Chondrocyte (in vitro differentiated cells): ENCODE measurements at regions not wholly inside any gene's neighbourhood (a gene's known extent, or its start where the extent isn't known, plus 50 kb on each side); places are given as distances from the start of the nearest gene placed in this dataset.
"Not testable (repeated sequence)": the region's sequence is repeated elsewhere in the genome, so short reads cannot be mapped to it uniquely, and the experiment has no call there.

Source experiments
- DNase-seq: peaks from one replicate; pipeline ENCODE4 v3.0.0; 2021; ENCODE audit warnings: mixed read lengths, low spot score
- H3K27ac Mint-ChIP-seq: one replicate; pipeline ENCODE4 v1.8.0; 2021; ENCODE audit warnings: mild to moderate bottlenecking, moderate library complexity, mixed read lengths; ENCODE audit not compliant: unreplicated experiment
- H3K27me3 Mint-ChIP-seq: 2 replicates; pipeline ENCODE4 v1.8.0; 2021; ENCODE audit warnings: low read depth, mixed read lengths
- H3K36me3 Mint-ChIP-seq: 2 replicates; pipeline ENCODE4 v1.8.0; 2021; ENCODE audit warnings: low read depth, mixed read lengths
- H3K4me1 Mint-ChIP-seq: 2 replicates; pipeline ENCODE4 v1.8.0; 2021; ENCODE audit warnings: low read depth, mild to moderate bottlenecking, mixed read lengths
- H3K4me3 Mint-ChIP-seq: one replicate; pipeline ENCODE4 v1.8.0; 2021; ENCODE audit warnings: mild to moderate bottlenecking, moderate library complexity, mixed read lengths; ENCODE audit not compliant: unreplicated experiment
- H3K9me3 Mint-ChIP-seq: 2 replicates; pipeline ENCODE4 v1.8.0; 2021; ENCODE audit warnings: low read depth, mixed read lengths
- TF ChIP-seq, protein P1 (sequence below): fragments of 200-600 bp; sonication (generic); IDR thresholded peaks from 2 replicates; pipeline ENCODE4 v1.5.0; 2021; ENCODE audit warnings: antibody characterized with exemption, mild to moderate bottlenecking, moderate library complexity

DNA sequence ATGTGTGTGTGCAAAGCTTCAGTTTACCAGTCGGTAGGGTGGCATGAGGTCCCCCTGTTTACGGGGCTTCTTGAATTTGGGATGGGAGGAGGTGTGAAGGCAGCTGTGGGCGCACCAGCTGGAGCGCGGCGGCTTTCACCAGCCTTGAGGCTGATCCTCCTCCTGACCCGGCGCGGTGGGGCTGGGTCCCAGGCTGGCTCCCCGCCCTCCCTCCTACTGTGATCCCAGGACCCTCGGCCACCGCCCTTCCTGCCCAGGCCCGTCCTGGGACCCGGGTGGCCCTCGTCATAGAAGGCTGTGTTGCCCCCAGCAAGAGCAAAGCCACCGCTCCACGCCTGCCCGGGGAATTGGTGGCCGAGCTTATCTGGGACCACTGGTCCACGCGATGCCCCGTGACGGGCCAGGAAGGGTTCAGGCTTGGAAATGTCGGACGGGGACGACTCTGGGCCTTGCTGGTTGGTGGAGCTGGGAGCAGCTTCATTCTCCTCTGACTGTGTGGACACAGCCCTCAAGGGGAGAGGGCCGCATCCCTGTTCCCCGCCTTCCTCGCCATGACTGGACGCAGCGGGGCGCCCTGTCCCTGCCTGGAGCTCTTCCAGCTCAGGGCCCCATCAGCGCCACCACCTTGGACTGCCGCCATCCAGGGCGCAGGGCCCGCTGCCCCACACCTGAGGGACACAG is 271.1 kb upstream of the IRX1 start:
- no peaks in the 10 kb centered on the region for H3K36me3 Mint-ChIP-seq
- no peaks in the 10 kb centered on the region for H3K9me3 Mint-ChIP-seq
- no peak overlapping the region for H3K4me3 Mint-ChIP-seq
- no peak overlapping the region for H3K27ac Mint-ChIP-seq
- DNase-seq, result peak; percentile 91
- no peaks in the 10 kb centered on the region for H3K27me3 Mint-ChIP-seq
- TF ChIP-seq, protein P1, sequence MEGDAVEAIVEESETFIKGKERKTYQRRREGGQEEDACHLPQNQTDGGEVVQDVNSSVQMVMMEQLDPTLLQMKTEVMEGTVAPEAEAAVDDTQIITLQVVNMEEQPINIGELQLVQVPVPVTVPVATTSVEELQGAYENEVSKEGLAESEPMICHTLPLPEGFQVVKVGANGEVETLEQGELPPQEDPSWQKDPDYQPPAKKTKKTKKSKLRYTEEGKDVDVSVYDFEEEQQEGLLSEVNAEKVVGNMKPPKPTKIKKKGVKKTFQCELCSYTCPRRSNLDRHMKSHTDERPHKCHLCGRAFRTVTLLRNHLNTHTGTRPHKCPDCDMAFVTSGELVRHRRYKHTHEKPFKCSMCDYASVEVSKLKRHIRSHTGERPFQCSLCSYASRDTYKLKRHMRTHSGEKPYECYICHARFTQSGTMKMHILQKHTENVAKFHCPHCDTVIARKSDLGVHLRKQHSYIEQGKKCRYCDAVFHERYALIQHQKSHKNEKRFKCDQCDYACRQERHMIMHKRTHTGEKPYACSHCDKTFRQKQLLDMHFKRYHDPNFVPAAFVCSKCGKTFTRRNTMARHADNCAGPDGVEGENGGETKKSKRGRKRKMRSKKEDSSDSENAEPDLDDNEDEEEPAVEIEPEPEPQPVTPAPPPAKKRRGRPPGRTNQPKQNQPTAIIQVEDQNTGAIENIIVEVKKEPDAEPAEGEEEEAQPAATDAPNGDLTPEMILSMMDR, result no peak
- peaks cover 14% of the 10 kb centered on the region for H3K4me1 Mint-ChIP-seq

DNA sequence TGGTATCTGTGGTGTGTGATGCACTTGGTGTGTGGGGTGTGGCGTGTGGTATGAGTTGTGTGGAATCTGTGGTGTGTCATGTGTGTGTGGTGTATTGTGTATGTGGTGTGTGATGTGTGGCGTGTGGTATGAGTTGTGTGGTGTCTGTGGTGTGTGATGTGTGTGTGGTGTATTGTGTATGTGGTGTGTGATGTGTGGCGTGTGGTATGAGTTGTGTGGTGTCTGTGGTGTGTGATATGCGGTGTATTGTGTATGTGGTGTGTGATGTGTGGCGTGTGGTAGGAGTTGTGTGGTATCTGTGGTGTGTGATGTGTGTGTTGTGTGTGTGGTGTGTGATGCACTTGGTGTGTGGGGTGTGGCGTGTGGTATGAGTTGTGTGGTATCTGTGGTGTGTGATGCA is 271.7 kb upstream of the IRX1 start:
- not testable (repeated sequence) for H3K36me3 Mint-ChIP-seq, DNase-seq, H3K27ac Mint-ChIP-seq, H3K27me3 Mint-ChIP-seq, H3K4me3 Mint-ChIP-seq, H3K9me3 Mint-ChIP-seq
- H3K4me1 Mint-ChIP-seq, result peaks cover 14% of the 10 kb centered on the region

DNA sequence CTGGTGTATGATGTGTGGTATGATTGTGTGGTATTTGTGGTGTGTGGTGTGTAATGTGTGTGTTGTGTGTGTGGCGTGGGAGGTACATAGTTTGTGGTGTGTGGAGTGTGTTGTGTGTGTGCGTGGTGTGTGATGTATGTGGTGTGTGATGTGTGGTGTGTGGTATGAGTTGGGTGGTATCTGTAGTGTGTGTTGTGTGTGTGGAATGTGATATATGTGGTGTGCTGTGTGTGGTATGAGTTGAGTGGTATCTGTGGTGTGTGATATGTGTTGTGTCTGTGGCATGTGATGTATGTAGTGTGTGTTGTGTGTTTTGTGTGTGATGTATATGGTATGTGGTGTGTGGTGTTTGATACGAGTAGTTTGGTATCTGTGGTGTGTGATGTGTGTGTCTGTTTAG is 272.5 kb upstream of the IRX1 start:
- TF ChIP-seq, protein P1, result no peak
- H3K4me3 Mint-ChIP-seq, result no peak overlapping the region
- H3K27ac Mint-ChIP-seq, result no peak overlapping the region
- peaks cover 14% of the 10 kb centered on the region for H3K4me1 Mint-ChIP-seq
- no peaks in the 10 kb centered on the region for H3K9me3 Mint-ChIP-seq
- no peaks in the 10 kb centered on the region for H3K27me3 Mint-ChIP-seq
- no peaks in the 10 kb centered on the region for H3K36me3 Mint-ChIP-seq
- no peak for DNase-seq

DNA sequence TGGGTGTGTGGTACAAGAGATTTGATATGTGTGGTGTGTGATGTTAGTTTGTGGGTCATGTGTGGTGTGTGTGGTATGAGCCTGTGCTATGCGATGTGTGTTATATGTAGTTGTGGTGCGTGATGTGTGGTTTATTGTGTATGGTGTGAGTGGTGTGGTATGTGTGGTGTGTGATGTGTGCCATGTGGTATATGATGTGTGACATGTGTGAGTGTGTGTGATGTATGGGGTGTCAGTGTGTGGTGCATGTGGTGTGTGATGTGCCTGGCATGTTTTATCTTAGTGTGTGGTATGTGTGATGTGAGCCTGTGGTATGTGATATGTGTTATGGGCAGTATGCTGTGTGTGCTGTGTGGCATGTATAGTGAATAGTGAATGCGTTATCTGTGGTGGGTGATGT is 273.0 kb upstream of the IRX1 start:
- no peak for DNase-seq
- H3K36me3 Mint-ChIP-seq, result no peaks in the 10 kb centered on the region
- no peak overlapping the region for H3K4me3 Mint-ChIP-seq
- TF ChIP-seq, protein P1, result no peak
- peaks cover 14% of the 10 kb centered on the region for H3K4me1 Mint-ChIP-seq
- H3K27ac Mint-ChIP-seq, result no peak overlapping the region
- no peaks in the 10 kb centered on the region for H3K9me3 Mint-ChIP-seq
- H3K27me3 Mint-ChIP-seq, result no peaks in the 10 kb centered on the region

DNA sequence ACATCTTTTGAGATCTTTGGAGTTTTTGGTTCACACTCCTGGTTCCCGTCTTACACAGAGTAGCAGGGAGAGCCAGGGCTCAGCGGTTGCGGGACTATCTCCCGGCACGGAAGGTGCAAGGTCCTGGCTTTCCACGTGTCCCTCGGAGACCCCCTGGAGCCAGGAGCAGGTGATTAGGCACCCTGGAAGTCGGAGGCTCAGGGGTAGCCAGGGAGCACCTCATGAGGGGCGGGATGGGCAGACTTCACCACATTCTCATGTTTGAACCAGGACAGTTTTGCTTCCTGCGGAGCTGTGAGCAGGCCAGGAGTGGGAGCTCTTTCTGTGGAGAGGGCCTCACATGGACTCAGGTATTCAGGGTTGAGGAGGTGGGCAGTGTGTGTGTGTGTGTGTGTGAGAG is 273.7 kb upstream of the IRX1 start:
- TF ChIP-seq, protein P1, result no peak
- no peak overlapping the region for H3K4me3 Mint-ChIP-seq
- H3K36me3 Mint-ChIP-seq, result no peaks in the 10 kb centered on the region
- H3K9me3 Mint-ChIP-seq, result no peaks in the 10 kb centered on the region
- no peaks in the 10 kb centered on the region for H3K27me3 Mint-ChIP-seq
- H3K27ac Mint-ChIP-seq, result no peak overlapping the region
- no peak for DNase-seq
- peaks cover 14% of the 10 kb centered on the region for H3K4me1 Mint-ChIP-seq

DNA sequence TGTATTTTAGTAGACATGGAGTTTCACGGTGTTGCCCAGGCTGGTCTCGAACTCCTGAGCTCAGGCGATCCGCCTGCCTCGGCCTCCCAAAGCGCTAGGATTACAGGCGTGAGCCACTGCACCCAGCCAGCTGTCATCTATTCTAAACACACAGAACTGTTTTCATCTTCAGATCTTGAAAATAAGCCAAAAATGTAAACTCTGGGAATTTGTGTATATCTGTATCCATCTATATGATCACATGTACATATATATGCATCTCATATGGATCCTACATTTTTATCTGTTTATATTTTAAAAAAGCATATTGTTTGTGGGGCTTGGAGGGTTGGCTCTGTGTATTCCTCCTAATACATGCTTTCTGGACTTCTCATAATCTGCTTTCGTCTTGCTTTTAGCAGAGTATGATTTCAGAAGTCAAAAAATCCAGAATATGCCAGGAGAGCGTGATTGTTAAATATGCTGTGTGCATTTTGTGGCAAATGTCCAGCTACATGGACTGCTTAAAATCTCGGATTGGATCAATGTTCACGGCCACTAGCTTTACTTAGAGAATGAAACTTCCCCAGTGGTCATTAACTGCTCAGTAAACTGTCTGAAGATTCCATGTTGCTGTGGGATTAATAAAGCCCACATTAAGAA is 274.4 kb upstream of the IRX1 start:
- H3K9me3 Mint-ChIP-seq, result no peaks in the 10 kb centered on the region
- H3K36me3 Mint-ChIP-seq, result no peaks in the 10 kb centered on the region
- no peak overlapping the region for H3K27ac Mint-ChIP-seq
- TF ChIP-seq, protein P1, result no peak
- H3K27me3 Mint-ChIP-seq, result no peaks in the 10 kb centered on the region
- no peak for DNase-seq
- peaks cover 14% of the 10 kb centered on the region for H3K4me1 Mint-ChIP-seq
- H3K4me3 Mint-ChIP-seq, result no peak overlapping the region
